DND-41 (cell line): ENCODE measurements at regions not wholly inside any gene's neighbourhood (a gene's known extent, or its start where the extent isn't known, plus 50 kb on each side); places are given as distances from the start of the nearest gene placed in this dataset.

Source experiments
- ATAC-seq: fragments of 200-7000 bp; cut with Tn5 transposase; 3 replicates; pipeline ENCODE4 v1.9.1; 2021; ENCODE audit warnings: low read depth; ENCODE audit not compliant: insufficient read depth
- DNase-seq: peaks from one replicate; pipeline ENCODE4 v3.0.0-alpha.2; 2020
- H2AFZ ChIP-seq: 2 replicates; pipeline ENCODE4 v1.6.0; 2012; ENCODE audit warnings: low read depth, low read length
- H3K27ac ChIP-seq: 2 replicates; pipeline ENCODE4 v1.5.1; 2012; ENCODE audit warnings: low read length, inconsistent platforms
- H3K27me3 ChIP-seq: fragments of 200-600 bp; sonication (generic); 2 replicates; pipeline ENCODE4 v1.6.0; 2012; ENCODE audit warnings: low read length, mild to moderate bottlenecking, inconsistent platforms; ENCODE audit not compliant: insufficient read depth, poor library complexity
- H3K36me3 ChIP-seq: 2 replicates; pipeline ENCODE4 v1.5.1; 2012; ENCODE audit warnings: low read length, inconsistent platforms; ENCODE audit not compliant: insufficient read depth
- H3K4me1 ChIP-seq: 2 replicates; pipeline ENCODE4 v1.5.1; 2012; ENCODE audit warnings: mild to moderate bottlenecking, low read length; ENCODE audit not compliant: insufficient read depth
- H3K4me2 ChIP-seq: 2 replicates; pipeline ENCODE4 v1.6.0; 2012; ENCODE audit warnings: mild to moderate bottlenecking, moderate library complexity, low read length, inconsistent platforms; ENCODE audit not compliant: insufficient read depth
- H3K4me3 ChIP-seq, 2 experiments: fragments of 200-600 bp in 1 of 2; shearing (Covaris generic) in 1 of 2; 2 replicates each; pipeline ENCODE4 v1.5.1; 2012 to 2016; ENCODE audit warnings: inconsistent platforms in 2 of 2, low read length in 2 of 2, mild to moderate bottlenecking in 2 of 2, low read depth in 1 of 2, moderate library complexity in 1 of 2
- H3K79me2 ChIP-seq: 2 replicates; pipeline ENCODE4 v1.6.0; 2012; ENCODE audit warnings: low read length, inconsistent platforms; ENCODE audit not compliant: insufficient read depth
- H3K9ac ChIP-seq: 2 replicates; pipeline ENCODE4 v1.6.0; 2012; ENCODE audit warnings: low read depth, mild to moderate bottlenecking, inconsistent platforms, low read length, moderate library complexity
- H3K9me3 ChIP-seq: 2 replicates; pipeline ENCODE4 v1.5.1; 2012; ENCODE audit warnings: low read length, moderate library complexity, mild to moderate bottlenecking, inconsistent platforms; ENCODE audit not compliant: insufficient read depth, severe bottlenecking
- H4K20me1 ChIP-seq: 2 replicates; pipeline ENCODE4 v1.6.0; 2012; ENCODE audit warnings: low read length; ENCODE audit not compliant: insufficient read depth
- EZH2 ChIP-seq: IDR thresholded peaks from 3 replicates; pipeline ENCODE4 v1.6.1; 2012; ENCODE audit warnings: borderline replicate concordance, low read depth, mild to moderate bottlenecking, moderate library complexity, low read length, inconsistent platforms; ENCODE audit not compliant: severe bottlenecking
- TF ChIP-seq, protein P1 (sequence below): IDR thresholded peaks from 2 replicates; pipeline ENCODE4 v1.5.1; 2012; ENCODE audit warnings: borderline replicate concordance, low read length, moderate library complexity, mild to moderate bottlenecking; ENCODE audit not compliant: poor library complexity, severe bottlenecking; ENCODE audit errors: extremely low read depth

DNA sequence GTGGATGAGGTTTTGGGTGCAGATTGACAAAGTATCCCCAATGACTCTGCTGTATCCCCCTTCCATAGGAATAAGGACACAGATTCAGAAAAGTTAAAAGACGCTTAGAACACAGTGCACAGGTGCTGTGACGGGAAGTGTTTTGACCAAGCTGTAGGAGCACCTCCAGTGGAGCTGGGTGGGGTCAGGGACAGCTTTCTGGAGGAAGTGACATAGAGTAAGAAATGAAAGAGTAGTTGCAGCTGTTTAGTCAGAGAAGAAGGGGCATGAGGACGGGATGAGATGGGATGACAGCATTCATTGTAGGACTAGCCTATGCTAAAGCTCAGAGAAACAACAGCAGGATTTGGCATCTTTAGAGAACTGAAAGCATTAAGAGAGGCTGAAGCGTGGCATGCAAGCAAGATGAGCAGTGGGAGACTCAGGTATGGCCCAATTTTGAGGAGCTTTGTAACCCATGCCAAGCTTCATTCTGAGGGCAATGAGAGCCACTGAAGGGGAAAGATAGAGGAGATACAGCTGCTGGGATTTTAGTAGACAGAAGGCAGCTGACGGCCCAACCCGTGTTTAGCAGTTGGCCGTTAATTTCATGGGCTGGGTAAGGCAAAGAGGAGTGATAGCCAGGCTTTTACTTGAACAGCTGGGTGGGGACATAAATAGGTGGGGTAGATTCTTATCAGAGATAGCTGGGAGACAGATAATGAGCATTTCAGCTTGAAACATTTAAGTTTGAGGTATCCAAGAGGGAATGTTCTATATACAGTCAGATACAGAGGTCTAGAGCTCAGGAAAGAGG lies 131.8 kb upstream of the KRAS start:
- DNase-seq (no peak), ATAC-seq (no peak)
- no peaks in the 10 kb centered on the region for H3K27me3 ChIP-seq
- H2AFZ ChIP-seq, result no peak overlapping the region
- TF ChIP-seq EZH2, result no peak
- TF ChIP-seq, protein P1, sequence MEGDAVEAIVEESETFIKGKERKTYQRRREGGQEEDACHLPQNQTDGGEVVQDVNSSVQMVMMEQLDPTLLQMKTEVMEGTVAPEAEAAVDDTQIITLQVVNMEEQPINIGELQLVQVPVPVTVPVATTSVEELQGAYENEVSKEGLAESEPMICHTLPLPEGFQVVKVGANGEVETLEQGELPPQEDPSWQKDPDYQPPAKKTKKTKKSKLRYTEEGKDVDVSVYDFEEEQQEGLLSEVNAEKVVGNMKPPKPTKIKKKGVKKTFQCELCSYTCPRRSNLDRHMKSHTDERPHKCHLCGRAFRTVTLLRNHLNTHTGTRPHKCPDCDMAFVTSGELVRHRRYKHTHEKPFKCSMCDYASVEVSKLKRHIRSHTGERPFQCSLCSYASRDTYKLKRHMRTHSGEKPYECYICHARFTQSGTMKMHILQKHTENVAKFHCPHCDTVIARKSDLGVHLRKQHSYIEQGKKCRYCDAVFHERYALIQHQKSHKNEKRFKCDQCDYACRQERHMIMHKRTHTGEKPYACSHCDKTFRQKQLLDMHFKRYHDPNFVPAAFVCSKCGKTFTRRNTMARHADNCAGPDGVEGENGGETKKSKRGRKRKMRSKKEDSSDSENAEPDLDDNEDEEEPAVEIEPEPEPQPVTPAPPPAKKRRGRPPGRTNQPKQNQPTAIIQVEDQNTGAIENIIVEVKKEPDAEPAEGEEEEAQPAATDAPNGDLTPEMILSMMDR, result no peak
- no peaks in the 10 kb centered on the region for H3K79me2 ChIP-seq
- H3K4me3 ChIP-seq, result no peak overlapping the region
- no peak overlapping the region for H3K9ac ChIP-seq
- H3K9me3 ChIP-seq, result no peaks in the 10 kb centered on the region
- H3K27ac ChIP-seq, result no peak overlapping the region
- peaks cover 20% of the 10 kb centered on the region for H3K4me1 ChIP-seq
- H3K4me2 ChIP-seq, result no peak overlapping the region
- H4K20me1 ChIP-seq, result no peaks in the 10 kb centered on the region
- H3K36me3 ChIP-seq, result no peaks in the 10 kb centered on the region

DNA sequence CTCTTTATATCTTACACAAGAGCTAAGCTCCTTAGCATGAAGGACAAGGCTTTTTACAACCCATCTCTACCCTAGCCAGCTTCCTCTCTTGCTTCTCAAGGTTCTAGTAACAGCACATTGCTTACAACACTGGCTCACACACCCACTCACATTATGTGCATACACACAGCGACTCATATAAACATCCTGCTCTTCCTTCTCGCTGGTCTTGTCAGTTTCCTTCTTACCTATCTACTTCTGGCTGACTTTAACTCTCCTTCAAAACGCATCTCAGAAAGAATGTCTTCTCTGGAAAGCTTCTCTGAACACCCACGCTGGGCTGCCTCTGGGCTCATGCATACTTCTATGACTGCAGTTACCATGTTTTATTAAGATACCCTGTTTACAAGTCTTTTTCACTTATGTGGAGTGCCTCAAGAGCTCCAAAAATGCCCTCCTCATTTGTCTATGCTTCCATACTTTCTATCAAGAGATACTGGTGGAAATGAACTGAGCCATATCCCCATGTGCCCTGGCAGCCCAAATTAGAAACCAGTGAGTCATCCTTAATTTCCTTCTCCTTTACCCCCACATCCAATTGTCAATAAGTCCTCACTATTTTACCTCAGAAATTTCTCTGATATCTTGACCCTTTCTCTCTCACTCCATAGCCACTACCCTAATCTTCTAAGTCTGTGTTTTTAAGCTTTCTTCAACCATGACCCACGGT lies 126.9 kb upstream of the KRAS start:
- no peaks in the 10 kb centered on the region for H3K79me2 ChIP-seq
- H3K9ac ChIP-seq, result no peak overlapping the region
- DNase-seq, result no peak
- TF ChIP-seq EZH2, result no peak
- TF ChIP-seq, protein P1, result no peak
- no peaks in the 10 kb centered on the region for H3K9me3 ChIP-seq
- ATAC-seq, result no peak
- no peaks in the 10 kb centered on the region for H4K20me1 ChIP-seq
- no peak overlapping the region for H3K27ac ChIP-seq
- no peaks in the 10 kb centered on the region for H3K36me3 ChIP-seq
- no peaks in the 10 kb centered on the region for H3K27me3 ChIP-seq
- H2AFZ ChIP-seq, result no peak overlapping the region
- no peaks in the 10 kb centered on the region for H3K4me1 ChIP-seq
- H3K4me2 ChIP-seq, result no peak overlapping the region
- no peak overlapping the region for H3K4me3 ChIP-seq

DNA sequence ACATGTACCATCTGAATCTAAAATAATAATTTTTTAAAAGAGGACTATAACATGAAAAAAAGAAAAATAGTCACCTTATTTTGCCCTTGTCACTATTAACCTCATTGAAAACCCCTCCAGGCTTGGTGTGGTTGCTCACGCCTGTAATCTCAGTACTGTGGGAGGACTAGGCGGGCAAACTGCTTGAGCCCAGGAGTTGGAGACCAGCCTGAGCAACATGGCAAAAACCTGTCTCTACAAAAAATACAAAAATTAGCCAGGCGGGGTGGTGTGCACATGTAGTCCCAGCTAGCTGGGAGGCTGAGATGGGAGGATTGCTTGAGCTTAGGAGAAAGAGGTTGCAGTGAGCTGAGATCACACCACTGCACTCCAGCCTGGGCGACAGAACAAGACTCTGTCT lies 126.3 kb upstream of the KRAS start:
- Histone ChIP-seq H3K27ac (no peak overlapping the region), H3K27me3 (no peaks in the 10 kb centered on the region), H3K4me1 (no peaks in the 10 kb centered on the region), H3K4me3 (no peak overlapping the region), H3K9me3 (no peaks in the 10 kb centered on the region), H3K79me2 (no peaks in the 10 kb centered on the region), H4K20me1 (no peaks in the 10 kb centered on the region), H3K4me2 (no peak overlapping the region), H2AFZ (no peak overlapping the region), H3K36me3 (no peaks in the 10 kb centered on the region), H3K9ac (no peak overlapping the region)
- TF ChIP-seq EZH2, result no peak
- TF ChIP-seq, protein P1, result no peak
- DNase-seq (no peak), ATAC-seq (no peak)
